B cell (primary cell): ENCODE measurements at regions not wholly inside any gene's neighbourhood (a gene's known extent, or its start where the extent isn't known, plus 50 kb on each side); places are given as distances from the start of the nearest gene placed in this dataset.

Source experiments
- ATAC-seq: fragments of 200-7000 bp; cut with Tn5 transposase; one replicate; pipeline ENCODE4 v1.10.0; 2021; ENCODE audit warnings: low read depth, mild to moderate bottlenecking, moderate number of reproducible peaks, moderate library complexity
- CTCF ChIA-PET: fragments of 350-600 bp; sonication (Branson Sonifier 250); formaldehyde crosslinking; loops from one replicate; lab custom pipeline; 2021; ENCODE audit warnings: antibody characterized with exemption, inconsistent platforms; lab: Charles Lee
- POLR2A ChIA-PET: fragments of 350-600 bp; sonication (Branson Sonifier 250); formaldehyde crosslinking; loops from one replicate; lab custom pipeline; 2021; ENCODE audit warnings: antibody characterized with exemption; lab: Charles Lee
- DNase-seq: peaks from one replicate; pipeline ENCODE4 v3.0.0; 2013
- H2AFZ ChIP-seq: 2 replicates; pipeline ENCODE4 v1.6.1; 2012; ENCODE audit warnings: mild to moderate bottlenecking, low read depth, low read length; ENCODE audit not compliant: insufficient read depth, poor library complexity, severe bottlenecking
- H3K27ac ChIP-seq, 2 donors: 1 replicate in 1 of 2; 2 replicates in 1 of 2; pipeline ENCODE4 v1.5.1; 2012 to 2013; ENCODE audit warnings: low read length in 2 of 2, mild to moderate bottlenecking in 2 of 2, moderate library complexity in 1 of 2
- H3K27me3 ChIP-seq, 4 experiments: fragments of 200-600 bp in 1 of 4; sonication (generic) in 1 of 4; replicated peaks in 1 of 4; 1 replicate in 2 of 4; 2 replicates in 2 of 4; pipeline versions ENCODE4 v1.6.1 to v1.7.0; 2013 to 2016; ENCODE audit warnings: low read length in 3 of 4, mild to moderate bottlenecking in 2 of 4, mixed read lengths in 1 of 4, moderate library complexity in 1 of 4; ENCODE audit not compliant: insufficient read depth in 4 of 4, control insufficient read depth in 3 of 4; ENCODE audit errors: control extremely low read depth in 1 of 4
- H3K36me3 ChIP-seq, 2 experiments: replicated peaks in 1 of 2; 1 replicate in 1 of 2; 2 replicates in 1 of 2; pipeline versions ENCODE4 v1.6.1 to v1.7.1; 2013; ENCODE audit warnings: low read length in 1 of 2; ENCODE audit not compliant: insufficient read depth in 2 of 2, control insufficient read depth in 1 of 2; ENCODE audit errors: control extremely low read depth in 1 of 2, extremely low read depth in 1 of 2
- H3K4me1 ChIP-seq, 2 donors: fragments of 200-600 bp in 1 of 2; sonication (generic) in 1 of 2; 1 replicate in 1 of 2; 2 replicates in 1 of 2; pipeline versions ENCODE4 v1.5.1 to v1.6.1; 2013 to 2017; ENCODE audit warnings: low read length in 2 of 2; ENCODE audit not compliant: control insufficient read depth in 2 of 2, insufficient read depth in 2 of 2
- H3K4me2 ChIP-seq: replicated peaks from 2 replicates; pipeline ENCODE3; 2012; ENCODE audit warnings: mild to moderate bottlenecking, low read depth, low read length; ENCODE audit not compliant: poor library complexity, severe bottlenecking
- H3K4me3 ChIP-seq, 5 experiments: fragments of 200-600 bp in 1 of 5; sonication (generic) in 1 of 5; 1 replicate in 3 of 5; 2 replicates in 2 of 5; pipeline versions ENCODE4 v1.5.1 to v1.7.0; 2011 to 2016; ENCODE audit warnings: low read length in 4 of 5, mild to moderate bottlenecking in 4 of 5, low read depth in 2 of 5, control low read depth in 1 of 5, moderate library complexity in 1 of 5; ENCODE audit not compliant: insufficient read depth in 1 of 5; ENCODE audit errors: control extremely low read depth in 1 of 5, extremely low read depth in 1 of 5
- H3K79me2 ChIP-seq: fragments of 200-600 bp; sonication (generic); one replicate; pipeline ENCODE4 v1.6.0; 2016; ENCODE audit warnings: low read length; ENCODE audit not compliant: control insufficient read depth, insufficient read depth
- H3K9ac ChIP-seq: fragments of 200-600 bp; sonication (generic); 2 replicates; pipeline ENCODE4 v1.6.1; 2017; ENCODE audit warnings: mild to moderate bottlenecking, low read length, moderate library complexity
- H3K9me3 ChIP-seq, 3 donors: one replicate each; pipeline versions ENCODE4 v1.6.1 to v1.7.1; 2013; ENCODE audit warnings: low read length in 2 of 3; ENCODE audit not compliant: control insufficient read depth in 2 of 3, insufficient read depth in 1 of 3; ENCODE audit errors: control extremely low read depth in 1 of 3
- H4K20me1 ChIP-seq: 2 replicates; pipeline ENCODE4 v1.6.0; 2012; ENCODE audit warnings: mild to moderate bottlenecking, low read length; ENCODE audit not compliant: insufficient read depth, control insufficient read depth, poor library complexity, severe bottlenecking
- H3K27ac Mint-ChIP-seq: one replicate; pipeline ENCODE4 v1.8.0; 2021; ENCODE audit warnings: mixed read lengths
- H3K27me3 Mint-ChIP-seq: one replicate; pipeline ENCODE4 v1.8.0; 2021; ENCODE audit warnings: mixed read lengths
- H3K4me1 Mint-ChIP-seq: one replicate; pipeline ENCODE4 v1.8.0; 2021; ENCODE audit warnings: mixed read lengths
- H3K4me3 Mint-ChIP-seq: one replicate; pipeline ENCODE4 v1.8.0; 2021; ENCODE audit warnings: mixed read lengths
- H3K9me3 Mint-ChIP-seq: one replicate; pipeline ENCODE4 v1.8.0; 2022; ENCODE audit warnings: mixed read lengths; ENCODE audit not compliant: insufficient read depth
- CTCF ChIP-seq: fragments of 200-600 bp; IDR thresholded peaks from one replicate; pipeline ENCODE4 v1.8.0; 2022; ENCODE audit warnings: antibody characterized with exemption, mild to moderate bottlenecking
- EZH2 ChIP-seq: IDR thresholded peaks from 2 replicates; pipeline ENCODE4 v1.6.1; 2012; ENCODE audit warnings: borderline replicate concordance, low read depth, mild to moderate bottlenecking, moderate library complexity, low read length; ENCODE audit not compliant: insufficient read depth, poor library complexity, severe bottlenecking
- WGBS: methylation state at CpG from one replicate; pipeline ENCODE4 v1.1.5; 2013; ENCODE audit warnings: missing lambda C conversion rate; ENCODE audit not compliant: insufficient coverage; 5-methylcytosine and 5-hydroxymethylcytosine counted together
- intact Hi-C: fragments of 100-400 bp; cut with micrococcal nuclease; formaldehyde crosslinking; loops from one replicate; pipeline ENCODE4 v1.10.0; 2022

GRCh38 chr14:41130274-41130673, 476.4 kb upstream of the LRFN5 start:
- H3K4me3 Mint-ChIP-seq, result no peak overlapping the region
- ChIA-PET CTCF (no interaction called here), POLR2A (no interaction called here)
- no peaks in the 10 kb centered on the region for H3K27me3 Mint-ChIP-seq
- Histone ChIP-seq H3K4me2 (no peak overlapping the region), H2AFZ (no peak overlapping the region), H3K36me3 (no peaks in the 10 kb centered on the region), H3K27me3 (no peaks in the 10 kb centered on the region), H3K4me1 (no peaks in the 10 kb centered on the region), H3K4me3 (no peak overlapping the region), H3K9me3 (no peaks in the 10 kb centered on the region), H3K27ac (no peak overlapping the region), H3K9ac (no peak overlapping the region), H4K20me1 (no peaks in the 10 kb centered on the region), H3K79me2 (no peaks in the 10 kb centered on the region)
- intact Hi-C loops, result no loop called here
- 100% methylated on average over 2 of the region's 2 CpGs for WGBS
- peaks cover 2% of the 10 kb centered on the region for H3K9me3 Mint-ChIP-seq
- TF ChIP-seq EZH2 (no peak), CTCF (no peak)
- no peaks in the 10 kb centered on the region for H3K4me1 Mint-ChIP-seq
- no peak for DNase-seq
- ATAC-seq, result no peak
- no peak overlapping the region for H3K27ac Mint-ChIP-seq

GRCh38 chr14:41120402-41120801, 486.3 kb upstream of the LRFN5 start:
- CTCF ChIA-PET, result no interaction called here
- Histone ChIP-seq H2AFZ (no peak overlapping the region), H3K27ac (no peak overlapping the region), H3K4me2 (no peak overlapping the region), H3K79me2 (no peaks in the 10 kb centered on the region), H4K20me1 (no peaks in the 10 kb centered on the region), H3K4me1 (no peaks in the 10 kb centered on the region), H3K27me3 (no peaks in the 10 kb centered on the region), H3K9ac (no peak overlapping the region), H3K4me3 (no peak overlapping the region), H3K36me3 (no peaks in the 10 kb centered on the region), H3K9me3 (no peaks in the 10 kb centered on the region)
- no peaks in the 10 kb centered on the region for H3K27me3 Mint-ChIP-seq
- intact Hi-C loops, result no loop called here
- no CpG with 5 or more reads among the region's 4 CpGs for WGBS
- no peak overlapping the region for H3K27ac Mint-ChIP-seq
- no peak overlapping the region for H3K4me3 Mint-ChIP-seq
- ATAC-seq, result no peak
- TF ChIP-seq EZH2, result no peak
- TF ChIP-seq CTCF, result no peak
- H3K4me1 Mint-ChIP-seq, result no peaks in the 10 kb centered on the region
- DNase-seq, result no peak
- POLR2A ChIA-PET, result no interaction called here
- peaks cover 2% of the 10 kb centered on the region for H3K9me3 Mint-ChIP-seq
